ENCODE measurements at regions not wholly inside any gene's neighbourhood (a gene's known extent, or its start where the extent isn't known, plus 50 kb on each side); places are given as distances from the start of the nearest gene placed in this dataset.

DNA sequence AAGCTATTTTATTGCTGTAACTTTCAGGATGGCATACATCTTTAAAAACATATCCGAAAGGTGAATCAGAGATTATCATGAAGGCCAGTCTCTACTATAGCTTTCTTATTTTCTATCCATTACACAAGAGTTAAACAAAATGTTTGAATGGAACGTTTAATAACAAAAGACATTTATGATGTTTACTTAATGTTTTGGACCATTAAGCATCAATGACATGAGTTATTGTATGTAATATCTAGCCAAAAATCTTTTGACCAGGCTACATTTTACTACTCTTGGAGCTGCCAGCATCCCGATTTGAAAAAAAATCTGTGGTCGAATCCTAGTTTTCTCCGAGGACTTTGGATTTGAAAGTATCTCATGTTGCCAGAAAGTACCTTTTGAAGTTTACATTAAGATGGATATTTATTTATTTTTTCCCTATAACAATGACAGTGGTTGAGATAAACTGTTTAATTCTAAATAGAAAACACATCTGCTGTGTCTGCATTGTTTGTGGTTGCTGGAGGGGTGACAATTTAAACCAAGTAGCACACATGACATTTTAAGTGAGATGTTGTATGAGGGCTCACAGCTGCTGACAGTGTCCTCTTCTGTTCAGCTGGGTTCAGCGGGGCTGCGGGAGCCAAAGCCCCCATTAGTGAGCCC is 293.7 kb upstream of the TCF21 start:
- no peaks in the 10 kb centered on the region for H4K20me1 ChIP-seq (ENCODE audit: insufficient read depth)
- H3K27me3 ChIP-seq (ENCODE audit: insufficient read depth, low read depth, low read length): no peaks in the 10 kb centered on the region
- H3K4me2 ChIP-seq (ENCODE audit: low read length): no peak overlapping the region
- H3K9ac ChIP-seq (ENCODE audit: low read length): no peak overlapping the region
- no peaks in the 10 kb centered on the region for H3K9me3 ChIP-seq (ENCODE audit: low read length)
- no peaks in the 10 kb centered on the region for H3F3A ChIP-seq (ENCODE audit: insufficient read depth, low read length, poor library complexity, severe bottlenecking)
- H2AFZ ChIP-seq (ENCODE audit: low read depth, low read length): no peak overlapping the region
- no peaks in the 10 kb centered on the region for H3K79me2 ChIP-seq (replicated peaks; ENCODE audit: insufficient read depth, low read length)
- H3K27ac ChIP-seq (ENCODE audit: low read length): no peak overlapping the region
- TF ChIP-seq EP300 (conservative IDR thresholded peaks at IDR 0.05; ENCODE audit: poor library complexity, severe bottlenecking) (no peak), MXI1 (conservative IDR thresholded peaks at IDR 0.05; ENCODE audit: poor library complexity, severe bottlenecking) (no peak), TAF1 (IDR thresholded peaks at IDR 0.05; ENCODE audit: low read depth) (no peak), REST (IDR thresholded peaks at IDR 0.05; ENCODE audit: borderline replicate concordance) (no peak), POLR2AphosphoS5 (IDR thresholded peaks at IDR 0.05) (no peak), SMC3 (conservative IDR thresholded peaks at IDR 0.05; ENCODE audit: poor library complexity) (no peak), EZH2 (IDR thresholded peaks at IDR 0.05; ENCODE audit: borderline replicate concordance, insufficient read depth, low read length, poor library complexity, severe bottlenecking) (no peak), RAD21 (conservative IDR thresholded peaks at IDR 0.05) (no peak)
- TF ChIP-seq, protein P1, sequence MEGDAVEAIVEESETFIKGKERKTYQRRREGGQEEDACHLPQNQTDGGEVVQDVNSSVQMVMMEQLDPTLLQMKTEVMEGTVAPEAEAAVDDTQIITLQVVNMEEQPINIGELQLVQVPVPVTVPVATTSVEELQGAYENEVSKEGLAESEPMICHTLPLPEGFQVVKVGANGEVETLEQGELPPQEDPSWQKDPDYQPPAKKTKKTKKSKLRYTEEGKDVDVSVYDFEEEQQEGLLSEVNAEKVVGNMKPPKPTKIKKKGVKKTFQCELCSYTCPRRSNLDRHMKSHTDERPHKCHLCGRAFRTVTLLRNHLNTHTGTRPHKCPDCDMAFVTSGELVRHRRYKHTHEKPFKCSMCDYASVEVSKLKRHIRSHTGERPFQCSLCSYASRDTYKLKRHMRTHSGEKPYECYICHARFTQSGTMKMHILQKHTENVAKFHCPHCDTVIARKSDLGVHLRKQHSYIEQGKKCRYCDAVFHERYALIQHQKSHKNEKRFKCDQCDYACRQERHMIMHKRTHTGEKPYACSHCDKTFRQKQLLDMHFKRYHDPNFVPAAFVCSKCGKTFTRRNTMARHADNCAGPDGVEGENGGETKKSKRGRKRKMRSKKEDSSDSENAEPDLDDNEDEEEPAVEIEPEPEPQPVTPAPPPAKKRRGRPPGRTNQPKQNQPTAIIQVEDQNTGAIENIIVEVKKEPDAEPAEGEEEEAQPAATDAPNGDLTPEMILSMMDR (IDR thresholded peaks at IDR 0.05; ENCODE audit: poor library complexity, severe bottlenecking): no peak
- H3K4me3 ChIP-seq (ENCODE audit: low read length): no peak overlapping the region
- no peaks in the 10 kb centered on the region for H3K36me3 ChIP-seq (ENCODE audit: insufficient read depth, low read length)
- no peaks in the 10 kb centered on the region for H3K9me2 ChIP-seq (ENCODE audit: insufficient read depth, low read length)

GRCh38 chr6:133606852-133607251 is 282.1 kb upstream of the TCF21 start:
- Histone ChIP-seq H3K79me2 (replicated peaks; ENCODE audit: insufficient read depth, low read length) (no peaks in the 10 kb centered on the region), H3K9me2 (ENCODE audit: insufficient read depth, low read length) (no peaks in the 10 kb centered on the region), H3K27me3 (ENCODE audit: insufficient read depth, low read depth, low read length) (no peaks in the 10 kb centered on the region), H3F3A (ENCODE audit: insufficient read depth, low read length, poor library complexity, severe bottlenecking) (no peaks in the 10 kb centered on the region), H3K4me2 (ENCODE audit: low read length) (no peak overlapping the region), H3K36me3 (ENCODE audit: insufficient read depth, low read length) (no peaks in the 10 kb centered on the region), H3K27ac (ENCODE audit: low read length) (no peak overlapping the region), H3K4me3 (ENCODE audit: low read length) (no peak overlapping the region), H4K20me1 (ENCODE audit: insufficient read depth) (no peaks in the 10 kb centered on the region), H2AFZ (ENCODE audit: low read depth, low read length) (no peak overlapping the region), H3K9ac (ENCODE audit: low read length) (no peak overlapping the region), H3K9me3 (ENCODE audit: low read length) (no peaks in the 10 kb centered on the region)
- no peak for TF ChIP-seq SMC3 (conservative IDR thresholded peaks at IDR 0.05; ENCODE audit: poor library complexity)
- TF ChIP-seq RAD21 (conservative IDR thresholded peaks at IDR 0.05): no peak
- TF ChIP-seq EZH2 (IDR thresholded peaks at IDR 0.05; ENCODE audit: borderline replicate concordance, insufficient read depth, low read length, poor library complexity, severe bottlenecking): no peak
- no peak for TF ChIP-seq EP300 (conservative IDR thresholded peaks at IDR 0.05; ENCODE audit: poor library complexity, severe bottlenecking)
- TF ChIP-seq TAF1 (IDR thresholded peaks at IDR 0.05; ENCODE audit: low read depth): no peak
- no peak for TF ChIP-seq POLR2AphosphoS5 (IDR thresholded peaks at IDR 0.05)
- no peak for TF ChIP-seq REST (IDR thresholded peaks at IDR 0.05; ENCODE audit: borderline replicate concordance)
- no peak for TF ChIP-seq MXI1 (conservative IDR thresholded peaks at IDR 0.05; ENCODE audit: poor library complexity, severe bottlenecking)
- TF ChIP-seq, protein P1 (IDR thresholded peaks at IDR 0.05; ENCODE audit: poor library complexity, severe bottlenecking): no peak

Measured in neural cell (in vitro differentiated cells).